Lower leg skin (tissue), 4 donors: ENCODE measurements at regions not wholly inside any gene's neighbourhood (a gene's known extent, or its start where the extent isn't known, plus 50 kb on each side); places are given as distances from the start of the nearest gene placed in this dataset.

Experiments
- DNase-seq, 2 donors: peaks; one replicate each; pipeline ENCODE4 v3.0.0-alpha.2; 2019; ENCODE audit warnings: low spot score in 2 of 2
- H3K4me3 ChIP-seq: fragments of 200-600 bp; sonication (generic); 2 replicates; pipeline ENCODE4 v1.5.1; 2017; ENCODE audit warnings: mild to moderate bottlenecking, low read depth; ENCODE audit not compliant: poor library complexity, severe bottlenecking
- CTCF ChIP-seq, 3 donors: fragments of 450-650 bp; IDR thresholded peaks; one replicate each; pipeline ENCODE4 v1.5.1; 2016; ENCODE audit warnings: antibody characterized with exemption in 3 of 3, mild to moderate bottlenecking in 3 of 3, moderate library complexity in 2 of 3
- POLR2A ChIP-seq, 2 donors: fragments of 450-650 bp; IDR thresholded peaks; one replicate each; pipeline ENCODE4 v1.6.1; 2016 to 2017; ENCODE audit warnings: antibody characterized with exemption in 2 of 2, mild to moderate bottlenecking in 1 of 2, moderate library complexity in 1 of 2
- WGBS, 2 donors: methylation state at CpG; one replicate each; pipeline ENCODE4 v1.1.5; 2018; 5-methylcytosine and 5-hydroxymethylcytosine counted together
- intact Hi-C: fragments of 100-400 bp; cut with DNase I; formaldehyde crosslinking; loops from one replicate; pipeline ENCODE4 v1.15.0; 2023; ENCODE audit warnings: low total_unique reads

GRCh38 chr7:98700533-98700932 lies 83.4 kb downstream of the NPTX2 start:
- TF ChIP-seq CTCF (IDR thresholded peaks at IDR 0.05): no peak
- no peak for TF ChIP-seq POLR2A (IDR thresholded peaks at IDR 0.05)
- 53 to 74% methylated on average over 3 of the region's 3 CpGs for WGBS, 2 donors
- DNase-seq: no peak
- intact Hi-C loops: no loop called here
- H3K4me3 ChIP-seq: no peak overlapping the region

- 84 to 87% methylated on average over 11 of the region's 11 CpGs for WGBS, 2 donors
- DNase-seq: no peak
- intact Hi-C loops: no loop called here
These were observed 84.3 kb downstream of the NPTX2 start for GRCh38 chr7:98701372-98701771.

DNA sequence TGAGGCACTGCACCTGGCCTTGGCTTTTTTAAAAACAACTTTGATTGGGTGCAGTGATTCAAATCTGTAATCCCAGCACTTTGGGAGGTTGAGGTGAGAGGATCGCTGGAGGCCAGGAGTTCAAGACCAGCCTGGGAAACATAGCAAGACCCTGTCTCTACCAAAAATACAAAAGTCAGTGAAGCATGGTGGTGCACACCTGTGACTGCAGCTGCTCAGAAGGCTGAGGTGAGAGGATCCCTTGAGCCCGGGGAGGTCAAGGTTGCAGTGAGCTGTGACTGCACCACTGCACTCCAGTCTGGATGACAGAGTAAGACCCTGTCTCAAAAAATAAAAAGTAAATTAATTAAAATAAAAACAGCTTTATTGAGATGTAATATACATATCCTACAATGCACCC lies 84.9 kb downstream of the NPTX2 start:
- 98 to 100% methylated on average over 2 of the region's 2 CpGs for WGBS, 2 donors
- intact Hi-C loops: no loop called here
- TF ChIP-seq CTCF (IDR thresholded peaks at IDR 0.05) (no peak), POLR2A (IDR thresholded peaks at IDR 0.05) (no peak)
- H3K4me3 ChIP-seq: no peak overlapping the region
- DNase-seq: no peak

More at GRCh38 chr7:98701372-98701771, 84.3 kb downstream of the NPTX2 start:
- no peak for TF ChIP-seq POLR2A (IDR thresholded peaks at IDR 0.05)
- no peak for TF ChIP-seq CTCF (IDR thresholded peaks at IDR 0.05)
- H3K4me3 ChIP-seq: no peak overlapping the region

- no peak for DNase-seq
- intact Hi-C loops: no loop called here
- WGBS, 2 donors: 68 to 69% methylated on average over 10 of the region's 10 CpGs
- H3K4me3 ChIP-seq: no peak overlapping the region
- TF ChIP-seq POLR2A (IDR thresholded peaks at IDR 0.05) (no peak), CTCF (IDR thresholded peaks at IDR 0.05) (no peak)
These were observed 86.8 kb downstream of the NPTX2 start for GRCh38 chr7:98703916-98704315.

GRCh38 chr7:98705626-98706025 lies 88.5 kb downstream of the NPTX2 start:
- no peak for DNase-seq
- intact Hi-C loops: no loop called here
- TF ChIP-seq CTCF (IDR thresholded peaks at IDR 0.05) (no peak), POLR2A (IDR thresholded peaks at IDR 0.05) (no peak)
- WGBS, 2 donors: 44 to 46% methylated on average over 14 of the region's 14 CpGs
- no peak overlapping the region for H3K4me3 ChIP-seq

DNA sequence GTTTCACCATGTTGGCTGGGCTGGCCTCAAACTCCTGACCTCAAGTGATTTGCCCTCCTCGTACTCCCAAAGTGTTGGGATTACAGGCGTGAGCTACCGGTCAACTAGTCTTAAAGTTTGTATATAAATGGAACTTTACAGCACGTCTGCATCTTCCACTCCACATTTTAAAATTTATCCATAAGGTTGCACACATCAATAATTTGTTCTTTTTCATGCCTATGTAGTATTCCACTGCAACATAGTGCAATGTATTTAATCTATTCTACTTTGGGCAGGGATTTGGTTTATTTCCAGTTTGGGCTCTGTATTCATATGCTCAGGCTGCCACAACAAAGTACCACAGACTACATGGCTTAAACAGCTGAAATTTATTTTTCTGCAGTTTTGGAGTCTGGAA lies 90.0 kb downstream of the NPTX2 start:
- intact Hi-C loops: no loop called here
- no peak overlapping the region for H3K4me3 ChIP-seq
- WGBS, 2 donors: 69 to 77% methylated on average over 4 of the region's 4 CpGs
- TF ChIP-seq POLR2A (IDR thresholded peaks at IDR 0.05): no peak
- no peak for TF ChIP-seq CTCF (IDR thresholded peaks at IDR 0.05)
- no peak for DNase-seq
